ENCODE measurements at regions not wholly inside any gene's neighbourhood (a gene's known extent, or its start where the extent isn't known, plus 50 kb on each side); places are given as distances from the start of the nearest gene placed in this dataset.
A peak's percentile ranks its signal among the peaks of the same experiment; 100 is the strongest.
"Not testable (repeated sequence)": the region's sequence is repeated elsewhere in the genome, so short reads cannot be mapped to it uniquely, and the experiment has no call there.

DNA sequence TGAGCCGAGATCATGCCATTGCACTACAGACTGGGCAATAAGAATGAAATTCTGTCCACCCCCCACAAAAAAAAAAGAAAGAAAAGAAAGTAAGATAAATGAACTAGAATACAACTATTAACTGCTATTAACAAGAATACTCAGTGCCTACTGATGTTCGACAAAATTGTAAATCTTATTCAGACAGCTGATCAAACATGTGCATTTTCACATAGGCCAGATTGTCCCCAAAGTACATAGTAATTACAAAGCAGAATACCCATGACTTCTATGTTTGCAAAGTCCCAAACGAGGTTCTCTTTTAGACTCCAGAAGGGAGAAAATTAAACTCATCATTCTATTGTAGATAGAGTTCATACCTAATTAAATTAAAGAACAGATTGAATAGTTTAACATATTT lies 113.4 kb downstream of the UFM1 start:
- no peak overlapping the region for H3K9ac ChIP-seq (ENCODE audit: insufficient read depth, low read length, poor library complexity, severe bottlenecking)
- H3K9me3 Mint-ChIP-seq, result peaks cover 0 to 8% (median 6%) of the 10 kb centered on the region in 7 donors
- no CpG with 5 or more reads among the region's 3 CpGs for WGBS (ENCODE audit: insufficient coverage)

GRCh38 chr13:38472411-38472810 lies 122.8 kb downstream of the UFM1 start:
- H4K20me1 ChIP-seq (ENCODE audit: insufficient read depth, low read length); H3K9ac ChIP-seq (ENCODE audit: insufficient read depth, low read length, poor library complexity, severe bottlenecking); H3K4me1 Mint-ChIP-seq; H3K79me2 ChIP-seq (ENCODE audit: insufficient read depth, low read length); H3K27me3 ChIP-seq (ENCODE audit: control insufficient read depth in 2 of 2, insufficient read depth in 2 of 2, low read length in 2 of 2); H3K36me3 ChIP-seq (replicated peaks in 1 of 2; ENCODE audit: control insufficient read depth in 1 of 2, insufficient read depth in 2 of 2, low read length in 2 of 2); H3K4me3 Mint-ChIP-seq; H3K4me1 ChIP-seq (ENCODE audit: control insufficient read depth in 1 of 2, insufficient read depth in 2 of 2, low read length in 2 of 2); H3K27ac Mint-ChIP-seq; H3K27me3 Mint-ChIP-seq (ENCODE audit: low read depth in 3 of 3); H2AFZ ChIP-seq (ENCODE audit: insufficient read depth, low read depth, low read length, poor library complexity, severe bottlenecking); H3K36me3 Mint-ChIP-seq; H3K27ac ChIP-seq (ENCODE audit: low read depth in 1 of 2, low read length in 2 of 2); intact Hi-C loops (cut with micrococcal nuclease); H3K4me3 ChIP-seq (replicated peaks in 1 of 3; ENCODE audit: low read depth in 2 of 3, low read length in 3 of 3); H3K9me3 ChIP-seq (replicated peaks in 1 of 2; ENCODE audit: control insufficient read depth in 1 of 2, insufficient read depth in 1 of 2, low read length in 2 of 2); H3K4me2 ChIP-seq (replicated peaks; ENCODE audit: extremely low read depth, low read length, poor library complexity, severe bottlenecking); DNase-seq: not testable (repeated sequence)
- WGBS (ENCODE audit: insufficient coverage), result 96% methylated on average over 19 of the region's 34 CpGs
- H3K9me3 Mint-ChIP-seq, result peaks cover 0 to 11% (median 3%) of the 10 kb centered on the region in 7 donors

More for the DNA sequence above, 113.4 kb downstream of the UFM1 start:
- Histone ChIP-seq H3K27me3 (ENCODE audit: control insufficient read depth in 2 of 2, insufficient read depth in 2 of 2, low read length in 2 of 2) (no peaks in the 10 kb centered on the region), H3K4me2 (replicated peaks; ENCODE audit: extremely low read depth, low read length, poor library complexity, severe bottlenecking) (no peak overlapping the region), H3K27ac (ENCODE audit: low read depth in 1 of 2, low read length in 2 of 2) (no peak overlapping the region), H3K4me3 (replicated peaks in 1 of 3; ENCODE audit: low read depth in 2 of 3, low read length in 3 of 3) (no peak overlapping the region), H3K79me2 (ENCODE audit: insufficient read depth, low read length) (no peaks in the 10 kb centered on the region), H3K36me3 (replicated peaks in 1 of 2; ENCODE audit: control insufficient read depth in 1 of 2, insufficient read depth in 2 of 2, low read length in 2 of 2) (no peaks in the 10 kb centered on the region), H2AFZ (ENCODE audit: insufficient read depth, low read depth, low read length, poor library complexity, severe bottlenecking) (no peak overlapping the region), H3K9me3 (replicated peaks in 1 of 2; ENCODE audit: control insufficient read depth in 1 of 2, insufficient read depth in 1 of 2, low read length in 2 of 2) (peaks cover 0 to 4% of the 10 kb centered on the region in 2 donors), H4K20me1 (ENCODE audit: insufficient read depth, low read length) (no peaks in the 10 kb centered on the region), H3K4me1 (ENCODE audit: control insufficient read depth in 1 of 2, insufficient read depth in 2 of 2, low read length in 2 of 2) (no peaks in the 10 kb centered on the region)
- TF ChIP-seq, protein P1, sequence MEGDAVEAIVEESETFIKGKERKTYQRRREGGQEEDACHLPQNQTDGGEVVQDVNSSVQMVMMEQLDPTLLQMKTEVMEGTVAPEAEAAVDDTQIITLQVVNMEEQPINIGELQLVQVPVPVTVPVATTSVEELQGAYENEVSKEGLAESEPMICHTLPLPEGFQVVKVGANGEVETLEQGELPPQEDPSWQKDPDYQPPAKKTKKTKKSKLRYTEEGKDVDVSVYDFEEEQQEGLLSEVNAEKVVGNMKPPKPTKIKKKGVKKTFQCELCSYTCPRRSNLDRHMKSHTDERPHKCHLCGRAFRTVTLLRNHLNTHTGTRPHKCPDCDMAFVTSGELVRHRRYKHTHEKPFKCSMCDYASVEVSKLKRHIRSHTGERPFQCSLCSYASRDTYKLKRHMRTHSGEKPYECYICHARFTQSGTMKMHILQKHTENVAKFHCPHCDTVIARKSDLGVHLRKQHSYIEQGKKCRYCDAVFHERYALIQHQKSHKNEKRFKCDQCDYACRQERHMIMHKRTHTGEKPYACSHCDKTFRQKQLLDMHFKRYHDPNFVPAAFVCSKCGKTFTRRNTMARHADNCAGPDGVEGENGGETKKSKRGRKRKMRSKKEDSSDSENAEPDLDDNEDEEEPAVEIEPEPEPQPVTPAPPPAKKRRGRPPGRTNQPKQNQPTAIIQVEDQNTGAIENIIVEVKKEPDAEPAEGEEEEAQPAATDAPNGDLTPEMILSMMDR (IDR thresholded peaks at IDR 0.05), result no peak
- no peaks in the 10 kb centered on the region for H3K4me1 Mint-ChIP-seq
- peak overlapping the region in 1 of 7 donors; percentile 1 for H3K27ac Mint-ChIP-seq
- no peaks in the 10 kb centered on the region for H3K27me3 Mint-ChIP-seq (ENCODE audit: low read depth in 3 of 3)
- intact Hi-C loops (cut with micrococcal nuclease), result no loop called here
- no peak overlapping the region for H3K4me3 Mint-ChIP-seq
- H3K36me3 Mint-ChIP-seq, result no peaks in the 10 kb centered on the region
- DNase-seq, result no peak
